ENCODE measurements at regions not wholly inside any gene's neighbourhood (a gene's known extent, or its start where the extent isn't known, plus 50 kb on each side); places are given as distances from the start of the nearest gene placed in this dataset.
A peak's percentile ranks its signal among the peaks of the same experiment; 100 is the strongest.

GRCh38 chr9:88077071-88077617 lies 61.1 kb downstream of the SPATA31C2 start:
- peak overlapping the region in 1 of 3 donors; percentile 69 for H3K4me3 ChIP-seq (ENCODE audit: low read depth in 1 of 3, low read length in 3 of 3)
- 39% methylated on average over 20 of the region's 20 CpGs for WGBS
- no peak for TF ChIP-seq RAD21 (IDR thresholded peaks at IDR 0.05)
- TF ChIP-seq HNF4A (conservative IDR thresholded peaks at IDR 0.05): no peak
- TF ChIP-seq TAF1 (conservative IDR thresholded peaks at IDR 0.05): no peak
- no peak for TF ChIP-seq SP1 (IDR thresholded peaks at IDR 0.05)
- no peak for TF ChIP-seq EGR1 (IDR thresholded peaks at IDR 0.05; ENCODE audit: low read depth in 2 of 2)
- no peak for TF ChIP-seq NR2F2 (IDR thresholded peaks at IDR 0.05)
- no peak for TF ChIP-seq YY1 (IDR thresholded peaks at IDR 0.05)
- TF ChIP-seq REST (IDR thresholded peaks at IDR 0.05): no peak
- no peak for TF ChIP-seq FOXA2 (IDR thresholded peaks at IDR 0.05)
- no peak for TF ChIP-seq FOXA1 (IDR thresholded peaks at IDR 0.05)
- TF ChIP-seq HNF4G (IDR thresholded peaks at IDR 0.05): no peak
- TF ChIP-seq ZBTB33 (IDR thresholded peaks at IDR 0.05): no peak
- TF ChIP-seq GABPA (IDR thresholded peaks at IDR 0.05 in 1 of 2, conservative IDR thresholded peaks at IDR 0.05 in 1 of 2): no peak
- no peak for TF ChIP-seq RXRA (IDR thresholded peaks at IDR 0.05)
- TF ChIP-seq JUND (IDR thresholded peaks at IDR 0.05): no peak
- no peak for TF ChIP-seq ATF3 (IDR thresholded peaks at IDR 0.05)
- no peak for TF ChIP-seq CTCF (IDR thresholded peaks at IDR 0.05; ENCODE audit: low read depth, low read length, missing input control)
- peak overlapping the region; percentile 29 to 69 for H3K27ac ChIP-seq (ENCODE audit: low read depth in 1 of 2, low read length in 2 of 2)
- no peak overlapping the region for H3K9ac ChIP-seq (ENCODE audit: low read depth in 1 of 2, low read length in 2 of 2)
- DNase-seq (ENCODE audit: low spot score): no peak
- H3K36me3 ChIP-seq (ENCODE audit: control insufficient read depth in 4 of 4, insufficient read depth in 3 of 4, low read depth in 1 of 4, low read length in 3 of 4): no peaks in the 10 kb centered on the region
- H3K27me3 ChIP-seq (ENCODE audit: control insufficient read depth in 4 of 4, insufficient read depth in 4 of 4, low read length in 3 of 4): no peaks in the 10 kb centered on the region
- H3K9me3 ChIP-seq (ENCODE audit: control insufficient read depth in 4 of 4, low read length in 3 of 4): no peaks in the 10 kb centered on the region
- H3K4me1 ChIP-seq (ENCODE audit: control insufficient read depth in 4 of 4, insufficient read depth in 4 of 4, low read length in 3 of 4): peaks cover 3 to 16% (median 10%) of the 10 kb centered on the region in 4 donors
